Transverse colon (tissue), 3 donors: ENCODE measurements at regions not wholly inside any gene's neighbourhood (a gene's known extent, or its start where the extent isn't known, plus 50 kb on each side); places are given as distances from the start of the nearest gene placed in this dataset.

ENCODE experiments used
- EP300 ChIP-seq: sonication (generic); formaldehyde crosslinking; IDR thresholded peaks from one replicate; pipeline ENCODE4 v1.6.1; 2017; ENCODE audit warnings: antibody characterized with exemption, low read depth
- POLR2A ChIP-seq: fragments of 450-650 bp; IDR thresholded peaks from one replicate; pipeline ENCODE4 v1.6.1; 2016; ENCODE audit warnings: antibody characterized with exemption, mild to moderate bottlenecking, moderate library complexity
- TF ChIP-seq, protein P1 (sequence below), 5 experiments: fragments of 200-600 bp in 3 of 5; fragments of 450-650 bp in 2 of 5; sonication (generic) in 3 of 5; IDR thresholded peaks; 1 replicate in 2 of 5; 2 replicates in 3 of 5; pipeline ENCODE4 v1.5.1; 2016 to 2017; ENCODE audit warnings: antibody characterized with exemption in 5 of 5, inconsistent platforms in 3 of 5, mild to moderate bottlenecking in 2 of 5, moderate library complexity in 1 of 5

DNA sequence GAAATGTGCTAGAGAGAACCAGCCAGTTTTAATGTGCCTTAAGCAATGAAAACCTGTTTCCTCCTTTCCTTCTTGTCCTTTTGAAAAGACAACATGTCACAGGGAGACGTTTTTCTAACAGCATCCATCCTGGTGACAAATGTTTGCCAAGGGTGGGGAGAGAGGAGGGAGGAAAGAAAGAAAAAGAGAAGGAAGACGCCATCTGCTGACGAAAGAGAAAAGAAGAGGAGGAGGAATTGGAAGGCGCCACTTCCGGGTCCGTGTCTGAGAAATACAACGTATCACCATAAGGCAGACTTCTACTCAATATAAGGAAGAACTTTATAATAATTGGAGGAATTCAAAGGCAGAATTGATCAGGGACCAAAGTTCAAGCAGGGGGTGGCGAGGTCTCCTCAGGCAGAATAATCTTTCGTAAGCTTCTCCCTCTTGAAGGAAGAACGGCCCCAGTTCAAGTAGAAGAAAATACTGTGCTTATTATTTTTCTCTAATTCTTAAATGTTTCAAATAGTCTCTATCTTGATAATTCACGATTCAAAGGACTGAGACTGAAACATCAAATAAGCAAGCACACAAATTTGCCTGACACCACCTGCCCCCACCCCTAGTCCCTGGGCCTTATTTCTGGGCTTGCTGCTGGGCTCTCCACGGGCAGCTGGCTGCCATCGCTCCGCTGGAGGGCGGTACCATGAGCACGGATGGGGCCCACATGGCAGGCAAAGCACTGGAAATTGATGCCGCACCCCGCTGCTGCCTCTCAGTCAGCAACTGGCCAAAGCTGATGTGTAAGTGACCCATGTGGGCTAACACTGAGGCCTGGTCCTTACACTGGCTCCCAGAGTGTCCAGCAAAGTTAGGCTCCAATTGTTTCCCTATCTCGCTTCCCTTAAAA lies 273.7 kb upstream of the KLF14 start:
- TF ChIP-seq, protein P1, sequence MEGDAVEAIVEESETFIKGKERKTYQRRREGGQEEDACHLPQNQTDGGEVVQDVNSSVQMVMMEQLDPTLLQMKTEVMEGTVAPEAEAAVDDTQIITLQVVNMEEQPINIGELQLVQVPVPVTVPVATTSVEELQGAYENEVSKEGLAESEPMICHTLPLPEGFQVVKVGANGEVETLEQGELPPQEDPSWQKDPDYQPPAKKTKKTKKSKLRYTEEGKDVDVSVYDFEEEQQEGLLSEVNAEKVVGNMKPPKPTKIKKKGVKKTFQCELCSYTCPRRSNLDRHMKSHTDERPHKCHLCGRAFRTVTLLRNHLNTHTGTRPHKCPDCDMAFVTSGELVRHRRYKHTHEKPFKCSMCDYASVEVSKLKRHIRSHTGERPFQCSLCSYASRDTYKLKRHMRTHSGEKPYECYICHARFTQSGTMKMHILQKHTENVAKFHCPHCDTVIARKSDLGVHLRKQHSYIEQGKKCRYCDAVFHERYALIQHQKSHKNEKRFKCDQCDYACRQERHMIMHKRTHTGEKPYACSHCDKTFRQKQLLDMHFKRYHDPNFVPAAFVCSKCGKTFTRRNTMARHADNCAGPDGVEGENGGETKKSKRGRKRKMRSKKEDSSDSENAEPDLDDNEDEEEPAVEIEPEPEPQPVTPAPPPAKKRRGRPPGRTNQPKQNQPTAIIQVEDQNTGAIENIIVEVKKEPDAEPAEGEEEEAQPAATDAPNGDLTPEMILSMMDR (IDR thresholded peaks at IDR 0.05), result peak; percentile 39 to 82 (median 60)
- TF ChIP-seq EP300 (no peak), POLR2A (no peak)
